ENCODE measurements at regions not wholly inside any gene's neighbourhood (a gene's known extent, or its start where the extent isn't known, plus 50 kb on each side); places are given as distances from the start of the nearest gene placed in this dataset.

DNA sequence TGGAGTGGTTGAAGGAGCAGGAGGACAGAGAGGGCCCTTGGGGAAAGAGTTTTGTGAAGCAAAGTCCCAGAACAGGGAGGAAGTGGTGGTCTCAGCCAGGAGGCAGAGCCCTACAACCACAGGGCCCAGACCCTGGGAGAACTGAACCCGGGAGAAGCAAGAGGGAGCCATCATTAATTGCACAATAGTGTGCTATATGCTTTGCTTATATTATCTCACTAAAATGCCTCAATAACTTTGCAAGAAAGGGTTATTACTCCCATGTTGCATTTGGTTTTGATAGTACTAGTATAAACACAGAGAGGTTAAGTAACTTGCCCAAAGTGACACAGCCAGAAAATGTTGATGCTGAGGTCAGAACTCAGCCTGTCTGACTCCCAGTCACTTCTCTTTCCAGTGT, 124.3 kb downstream of the FOXD2 start:
- Histone ChIP-seq H3K4me3 (no peak overlapping the region), H3K27ac (no peak overlapping the region)
- TF ChIP-seq, protein P1, sequence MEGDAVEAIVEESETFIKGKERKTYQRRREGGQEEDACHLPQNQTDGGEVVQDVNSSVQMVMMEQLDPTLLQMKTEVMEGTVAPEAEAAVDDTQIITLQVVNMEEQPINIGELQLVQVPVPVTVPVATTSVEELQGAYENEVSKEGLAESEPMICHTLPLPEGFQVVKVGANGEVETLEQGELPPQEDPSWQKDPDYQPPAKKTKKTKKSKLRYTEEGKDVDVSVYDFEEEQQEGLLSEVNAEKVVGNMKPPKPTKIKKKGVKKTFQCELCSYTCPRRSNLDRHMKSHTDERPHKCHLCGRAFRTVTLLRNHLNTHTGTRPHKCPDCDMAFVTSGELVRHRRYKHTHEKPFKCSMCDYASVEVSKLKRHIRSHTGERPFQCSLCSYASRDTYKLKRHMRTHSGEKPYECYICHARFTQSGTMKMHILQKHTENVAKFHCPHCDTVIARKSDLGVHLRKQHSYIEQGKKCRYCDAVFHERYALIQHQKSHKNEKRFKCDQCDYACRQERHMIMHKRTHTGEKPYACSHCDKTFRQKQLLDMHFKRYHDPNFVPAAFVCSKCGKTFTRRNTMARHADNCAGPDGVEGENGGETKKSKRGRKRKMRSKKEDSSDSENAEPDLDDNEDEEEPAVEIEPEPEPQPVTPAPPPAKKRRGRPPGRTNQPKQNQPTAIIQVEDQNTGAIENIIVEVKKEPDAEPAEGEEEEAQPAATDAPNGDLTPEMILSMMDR (IDR thresholded peaks at IDR 0.05) = no peak
- DNase-seq (ENCODE audit: low spot score) = no peak

DNA sequence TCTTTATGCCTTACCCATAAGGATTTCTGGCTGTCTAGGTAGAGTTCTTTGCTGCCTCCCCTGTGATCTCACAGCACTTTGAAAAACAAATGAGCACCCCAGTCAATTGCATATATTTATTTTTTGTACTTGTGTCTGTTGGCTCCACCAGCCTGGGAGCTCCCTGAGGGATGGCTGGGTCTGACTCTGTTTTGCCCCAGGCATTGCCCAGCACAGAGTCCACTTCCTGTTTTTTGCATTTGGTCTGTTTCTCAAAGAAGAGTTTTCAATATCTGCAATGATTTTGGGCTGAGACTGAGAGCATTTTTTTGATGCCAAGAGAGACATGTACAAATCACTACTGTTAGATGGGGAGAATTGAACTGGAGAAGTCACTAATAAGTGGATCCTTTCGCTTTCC, 125.0 kb downstream of the FOXD2 start:
- Histone ChIP-seq H3K27ac (peak overlapping the region in 1 of 2 donors; percentile 59), H3K4me3 (no peak overlapping the region)
- DNase-seq (ENCODE audit: low spot score) = no peak
- TF ChIP-seq, protein P1 (IDR thresholded peaks at IDR 0.05) = no peak

DNA sequence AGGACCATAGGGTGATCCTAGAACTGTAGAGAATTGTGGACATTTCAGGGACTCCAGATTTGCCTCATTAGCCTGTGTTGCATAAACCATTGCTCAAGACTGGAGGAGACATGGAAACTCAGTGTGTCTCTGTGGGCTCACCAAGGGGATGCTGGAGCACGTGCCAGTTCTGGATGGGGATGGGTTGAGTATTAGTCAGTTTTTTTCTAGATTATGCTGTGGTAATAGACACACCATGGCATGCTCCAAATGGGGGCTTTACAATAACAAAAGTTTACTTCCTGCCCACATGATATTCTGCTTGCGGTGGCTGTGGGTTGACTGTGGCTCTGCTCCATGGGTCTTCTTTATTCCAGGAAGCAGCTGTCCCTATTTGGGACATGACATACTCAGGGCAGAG, 125.4 kb downstream of the FOXD2 start:
- H3K27ac ChIP-seq = peak overlapping the region in 1 of 2 donors; percentile 59
- H3K4me3 ChIP-seq = no peak overlapping the region
- TF ChIP-seq, protein P1 (IDR thresholded peaks at IDR 0.05) = no peak
- no peak for DNase-seq (ENCODE audit: low spot score)

DNA sequence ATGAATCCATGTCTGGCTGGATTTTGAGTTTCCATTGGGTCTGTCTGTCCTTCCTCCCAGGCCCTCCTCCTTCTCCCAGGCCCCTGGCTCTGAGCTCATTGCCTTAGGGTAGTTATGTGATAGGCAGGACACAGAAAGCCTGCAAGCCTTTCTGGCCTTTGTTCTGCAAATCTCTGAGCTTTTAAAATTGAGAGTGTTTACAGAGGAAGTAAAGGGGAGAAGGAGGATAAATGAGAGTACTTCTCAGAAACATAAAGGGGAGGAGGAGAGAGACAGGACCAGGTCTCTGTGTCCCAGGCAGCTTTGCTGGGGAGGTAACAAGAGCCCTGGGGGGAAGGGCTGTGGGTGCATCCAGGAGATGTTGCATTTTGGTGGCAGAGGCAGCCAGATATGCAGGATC, 126.7 kb downstream of the FOXD2 start:
- H3K4me3 ChIP-seq = no peak overlapping the region
- TF ChIP-seq, protein P1 (IDR thresholded peaks at IDR 0.05) = no peak
- H3K27ac ChIP-seq = no peak overlapping the region
- no peak for DNase-seq (ENCODE audit: low spot score)

DNA sequence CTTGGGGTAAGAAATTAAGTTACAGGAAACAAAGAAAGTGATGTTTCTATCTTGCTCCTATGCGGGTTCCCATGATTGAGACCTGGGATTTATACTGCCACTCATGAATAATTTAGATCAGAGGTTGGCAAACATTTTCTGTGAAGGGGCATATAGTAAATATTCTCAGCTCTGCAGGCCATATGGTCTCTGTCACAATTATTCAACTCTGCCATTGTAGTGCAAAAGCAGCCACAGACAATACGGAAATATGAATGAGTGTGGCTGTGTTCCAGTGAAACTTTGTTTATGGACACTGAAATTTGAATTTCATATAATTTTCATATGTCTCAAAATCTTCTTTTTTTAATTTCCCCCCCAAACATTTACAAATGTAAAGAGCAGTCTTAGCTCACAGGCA, 127.2 kb downstream of the FOXD2 start:
- Histone ChIP-seq H3K4me3 (no peak overlapping the region), H3K27ac (no peak overlapping the region)
- TF ChIP-seq, protein P1 (IDR thresholded peaks at IDR 0.05) = no peak
- DNase-seq (ENCODE audit: low spot score) = no peak

DNA sequence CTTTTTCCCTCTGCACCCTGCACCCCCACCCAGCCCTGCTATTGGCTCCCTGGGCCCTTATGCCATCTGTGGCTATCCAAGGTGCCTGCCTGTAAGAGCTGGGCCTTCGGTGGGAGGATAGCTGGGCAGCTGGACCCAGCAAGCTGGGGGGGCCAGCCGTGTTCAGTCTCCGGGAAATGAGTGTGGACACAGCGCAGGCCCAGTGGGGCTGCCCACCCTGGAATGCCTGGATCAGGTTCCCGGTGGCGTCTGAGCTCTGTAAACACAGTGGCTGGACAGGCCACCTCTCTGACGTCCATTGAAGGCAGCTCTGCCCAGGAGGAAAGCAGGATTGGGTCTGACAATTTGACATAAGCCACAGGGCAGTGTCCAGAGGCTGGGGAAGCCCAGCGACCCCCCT, 127.8 kb downstream of the FOXD2 start:
- DNase-seq (ENCODE audit: low spot score) = no peak
- Histone ChIP-seq H3K27ac (no peak overlapping the region), H3K4me3 (no peak overlapping the region)
- TF ChIP-seq, protein P1 (IDR thresholded peaks at IDR 0.05) = no peak

DNA sequence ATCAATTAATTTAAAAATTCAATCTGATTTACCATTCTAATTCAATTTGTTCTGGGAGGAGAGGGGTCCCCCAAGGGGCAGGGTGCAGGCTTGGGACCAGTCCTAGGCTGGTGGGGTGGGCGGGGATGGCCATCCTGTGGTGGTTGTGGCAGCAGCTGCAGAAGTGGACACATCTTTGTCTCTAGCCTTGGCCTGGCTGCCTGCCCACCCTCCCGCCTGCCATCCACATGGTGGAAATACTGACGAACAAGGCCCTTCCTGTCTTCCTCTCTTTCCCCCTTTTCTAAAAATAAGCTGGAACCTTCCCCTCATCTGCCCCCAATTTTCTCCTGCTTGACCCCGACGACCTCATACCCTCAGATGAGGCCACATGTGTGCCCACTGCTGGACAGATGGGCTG, 130.9 kb downstream of the FOXD2 start:
- no peak for DNase-seq (ENCODE audit: low spot score)
- H3K27ac ChIP-seq = no peak overlapping the region
- TF ChIP-seq, protein P1 (IDR thresholded peaks at IDR 0.05) = no peak
- H3K4me3 ChIP-seq = no peak overlapping the region

All from coronary artery (tissue), 2 donors.